ENCODE measurements at regions not wholly inside any gene's neighbourhood (a gene's known extent, or its start where the extent isn't known, plus 50 kb on each side); places are given as distances from the start of the nearest gene placed in this dataset.
"Not testable (repeated sequence)": the region's sequence is repeated elsewhere in the genome, so short reads cannot be mapped to it uniquely, and the experiment has no call there.

GRCh38 chr12:89225808-89226411 lies 126.4 kb downstream of the DUSP6 start:
- no peak for DNase-seq

GRCh38 chr12:89225401-89225800 lies 126.9 kb downstream of the DUSP6 start:
- DNase-seq, result no peak

- not testable (repeated sequence) for DNase-seq
Observed at GRCh38 chr12:89222580-89222979, 129.7 kb downstream of the DUSP6 start.

- DNase-seq, result no peak
Observed at GRCh38 chr12:89217472-89217871, 134.8 kb downstream of the DUSP6 start.

GRCh38 chr12:89216211-89216952 lies 135.9 kb downstream of the DUSP6 start:
- no peak for DNase-seq

GRCh38 chr12:89215196-89215595 lies 137.1 kb downstream of the DUSP6 start:
- DNase-seq, result no peak

- no peak for DNase-seq
Observed at GRCh38 chr12:89213747-89214146, 138.6 kb downstream of the DUSP6 start.

- no peak for DNase-seq
Observed at GRCh38 chr12:89213139-89213538, 139.2 kb downstream of the DUSP6 start.

GRCh38 chr12:89212339-89212771 lies 139.9 kb downstream of the DUSP6 start:
- no peak for DNase-seq

GRCh38 chr12:89211456-89211855 lies 140.8 kb downstream of the DUSP6 start:
- no peak for DNase-seq

- no peak for DNase-seq
Observed at GRCh38 chr12:89210277-89210676, 142.0 kb downstream of the DUSP6 start.

GRCh38 chr12:89208661-89209096 lies 143.6 kb downstream of the DUSP6 start:
- no peak for DNase-seq

- DNase-seq, result no peak
Observed at GRCh38 chr12:89206390-89206789, 145.9 kb downstream of the DUSP6 start.

GRCh38 chr12:89205517-89205916 lies 146.8 kb downstream of the DUSP6 start:
- DNase-seq, result no peak

GRCh38 chr12:89203144-89203543 lies 149.2 kb downstream of the DUSP6 start:
- DNase-seq, result no peak

GRCh38 chr12:89200217-89200616 lies 152.1 kb downstream of the DUSP6 start:
- DNase-seq, result no peak

GRCh38 chr12:89195470-89195869 lies 156.8 kb downstream of the DUSP6 start:
- DNase-seq, result no peak

GRCh38 chr12:89194683-89195082 lies 157.6 kb downstream of the DUSP6 start:
- no peak for DNase-seq

- DNase-seq, result no peak
Observed at GRCh38 chr12:89192429-89192828, 159.9 kb downstream of the DUSP6 start.

GRCh38 chr12:89191597-89191996 lies 160.7 kb downstream of the DUSP6 start:
- DNase-seq, result not testable (repeated sequence)

GRCh38 chr12:89189448-89189847 lies 162.9 kb downstream of the DUSP6 start:
- no peak for DNase-seq

- no peak for DNase-seq
Observed at GRCh38 chr12:89187507-89187906, 164.8 kb downstream of the DUSP6 start.

GRCh38 chr12:89185889-89186288 lies 166.4 kb downstream of the DUSP6 start:
- no peak for DNase-seq

GRCh38 chr12:89185181-89185580 lies 167.1 kb downstream of the DUSP6 start:
- no peak for DNase-seq

- DNase-seq, result no peak
Observed at GRCh38 chr12:89183985-89184435, 168.3 kb downstream of the DUSP6 start.
